ENCODE measurements at regions not wholly inside any gene's neighbourhood (a gene's known extent, or its start where the extent isn't known, plus 50 kb on each side); places are given as distances from the start of the nearest gene placed in this dataset.

DNA sequence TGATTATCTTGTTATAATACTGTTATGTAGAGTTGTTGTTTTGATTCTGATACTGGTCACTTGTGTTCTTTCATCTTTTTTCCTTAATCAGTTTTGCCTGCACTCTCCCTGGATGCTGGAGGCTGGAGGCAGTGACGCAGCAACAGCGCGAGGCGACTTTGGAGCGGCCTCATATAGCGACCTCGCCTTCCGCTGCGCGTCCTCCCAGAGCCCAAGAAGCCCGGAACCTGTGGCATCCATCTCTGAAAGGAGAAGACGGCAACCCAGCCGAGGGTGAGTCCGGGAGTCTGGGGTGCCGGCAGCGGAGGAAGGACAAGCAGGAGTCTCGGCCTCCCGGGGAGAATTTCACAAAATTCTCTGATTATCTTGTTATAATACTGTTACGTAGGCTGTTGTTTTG, 161.2 kb downstream of the ZNF33B start:
- no peak overlapping the region for H3K27ac ChIP-seq
- intact Hi-C loops (cut with DNase I; ENCODE audit: low total_unique reads): no loop called here
- peaks cover 0 to 11% of the 10 kb centered on the region in 2 donors for H3K27me3 ChIP-seq
- H3K4me3 ChIP-seq: no peak overlapping the region
- H3K4me1 ChIP-seq: no peaks in the 10 kb centered on the region
- no peaks in the 10 kb centered on the region for H3K9me3 ChIP-seq
- no peaks in the 10 kb centered on the region for H3K36me3 ChIP-seq
- no peak for DNase-seq
- TF ChIP-seq, protein P1, sequence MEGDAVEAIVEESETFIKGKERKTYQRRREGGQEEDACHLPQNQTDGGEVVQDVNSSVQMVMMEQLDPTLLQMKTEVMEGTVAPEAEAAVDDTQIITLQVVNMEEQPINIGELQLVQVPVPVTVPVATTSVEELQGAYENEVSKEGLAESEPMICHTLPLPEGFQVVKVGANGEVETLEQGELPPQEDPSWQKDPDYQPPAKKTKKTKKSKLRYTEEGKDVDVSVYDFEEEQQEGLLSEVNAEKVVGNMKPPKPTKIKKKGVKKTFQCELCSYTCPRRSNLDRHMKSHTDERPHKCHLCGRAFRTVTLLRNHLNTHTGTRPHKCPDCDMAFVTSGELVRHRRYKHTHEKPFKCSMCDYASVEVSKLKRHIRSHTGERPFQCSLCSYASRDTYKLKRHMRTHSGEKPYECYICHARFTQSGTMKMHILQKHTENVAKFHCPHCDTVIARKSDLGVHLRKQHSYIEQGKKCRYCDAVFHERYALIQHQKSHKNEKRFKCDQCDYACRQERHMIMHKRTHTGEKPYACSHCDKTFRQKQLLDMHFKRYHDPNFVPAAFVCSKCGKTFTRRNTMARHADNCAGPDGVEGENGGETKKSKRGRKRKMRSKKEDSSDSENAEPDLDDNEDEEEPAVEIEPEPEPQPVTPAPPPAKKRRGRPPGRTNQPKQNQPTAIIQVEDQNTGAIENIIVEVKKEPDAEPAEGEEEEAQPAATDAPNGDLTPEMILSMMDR (IDR thresholded peaks at IDR 0.05): no peak

DNA sequence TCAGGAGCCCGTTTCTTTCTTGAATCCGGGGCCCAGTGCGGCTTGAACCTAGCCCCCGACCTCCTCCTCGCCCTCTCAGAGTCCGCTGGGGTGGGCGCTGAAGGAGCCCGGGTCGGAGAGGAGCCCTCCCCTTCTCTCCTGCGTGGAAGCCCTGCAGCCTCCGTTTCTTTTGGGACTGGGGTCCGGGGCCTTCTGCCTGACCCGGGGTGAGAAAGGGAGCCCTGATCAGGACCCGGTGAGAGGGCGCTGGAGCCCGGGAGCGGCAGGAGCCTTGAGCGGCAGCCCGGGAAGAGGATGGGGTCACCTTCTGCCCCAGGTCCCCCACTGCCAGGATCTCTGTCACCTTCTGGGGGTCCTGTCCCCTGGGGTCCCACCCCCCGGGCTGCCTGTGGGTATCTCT, 162.3 kb downstream of the ZNF33B start:
- H3K9me3 ChIP-seq: no peaks in the 10 kb centered on the region
- no peak for DNase-seq
- TF ChIP-seq, protein P1 (IDR thresholded peaks at IDR 0.05): no peak
- H3K27ac ChIP-seq: peak overlapping the region in 1 of 2 donors; percentile 40
- H3K27me3 ChIP-seq: peaks cover 0 to 11% of the 10 kb centered on the region in 2 donors
- no peaks in the 10 kb centered on the region for H3K4me1 ChIP-seq
- no peaks in the 10 kb centered on the region for H3K36me3 ChIP-seq
- intact Hi-C loops (cut with DNase I; ENCODE audit: low total_unique reads): no loop called here
- peak overlapping the region; percentile 29 to 46 for H3K4me3 ChIP-seq

DNA sequence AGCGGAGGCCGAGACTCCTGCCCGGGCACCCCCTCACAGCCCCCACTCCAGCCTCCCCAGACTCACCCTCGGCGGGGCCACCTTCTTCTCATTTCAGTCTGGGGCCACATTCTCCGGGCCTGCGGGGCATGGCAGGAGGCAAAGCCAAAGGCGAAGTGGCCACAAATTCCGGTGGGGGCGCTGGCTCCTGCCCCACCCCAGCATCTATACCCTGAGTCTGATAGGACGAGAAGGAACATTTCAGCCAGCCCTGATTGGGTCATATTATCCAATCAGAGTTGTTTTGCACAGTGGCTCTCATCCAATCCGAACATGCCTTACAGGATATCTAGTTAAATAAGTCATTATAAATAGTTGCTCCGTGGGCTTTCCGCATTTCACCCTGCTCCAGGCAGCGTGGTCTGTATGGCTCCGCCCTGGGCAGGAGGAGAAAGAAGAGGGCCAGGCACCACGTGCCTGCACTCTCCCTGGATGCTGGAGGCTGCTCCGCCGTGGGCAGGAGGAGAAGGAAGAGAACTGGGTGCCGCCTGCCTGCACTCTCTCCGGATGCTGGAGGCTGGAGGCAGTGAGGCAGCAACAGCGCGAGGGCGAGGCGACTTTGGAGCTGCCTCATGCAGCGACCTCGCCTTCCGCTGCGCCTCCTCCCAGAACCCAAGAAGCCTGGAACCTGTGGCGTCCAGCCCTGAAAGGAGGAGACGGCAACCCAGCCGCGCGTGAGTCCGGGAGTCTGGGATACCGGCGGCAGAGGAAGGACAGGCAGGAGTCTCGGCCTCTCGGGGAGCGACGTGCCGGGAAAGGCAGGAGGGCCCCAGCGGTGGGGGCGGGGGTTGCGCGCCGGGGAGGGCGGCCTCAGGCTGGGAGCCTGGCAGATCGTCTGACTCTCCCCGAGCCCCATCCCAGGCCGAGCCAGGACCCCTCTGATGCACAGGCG, 162.9 kb downstream of the ZNF33B start:
- Histone ChIP-seq H3K4me3 (peak overlapping the region; percentile 29 to 46), H3K4me1 (no peaks in the 10 kb centered on the region), H3K9me3 (no peaks in the 10 kb centered on the region), H3K27me3 (peaks cover 0 to 11% of the 10 kb centered on the region in 2 donors), H3K36me3 (no peaks in the 10 kb centered on the region), H3K27ac (peak overlapping the region in 1 of 2 donors; percentile 40)
- intact Hi-C loops (cut with DNase I; ENCODE audit: low total_unique reads): no loop called here
- DNase-seq: no peak
- TF ChIP-seq, protein P1 (IDR thresholded peaks at IDR 0.05): no peak

DNA sequence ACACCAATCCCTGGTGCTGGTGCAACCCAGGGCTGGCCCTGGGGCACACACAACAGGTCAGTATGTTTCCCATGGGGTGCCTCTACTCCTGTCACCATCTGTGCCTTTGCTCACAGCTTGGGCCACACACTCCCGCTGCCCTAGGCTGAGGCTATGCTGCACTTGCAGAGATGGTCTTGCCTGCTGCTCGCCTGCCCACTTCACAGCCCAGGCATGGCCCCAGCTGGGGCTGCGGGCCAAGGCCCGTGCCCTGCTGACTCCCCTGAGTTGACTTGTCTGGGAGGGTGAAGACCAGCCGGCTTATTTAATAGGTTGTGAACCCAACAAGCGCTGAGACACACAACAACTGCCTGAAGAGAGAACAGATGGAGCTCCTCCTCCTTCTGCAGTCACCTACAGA, 184.1 kb downstream of the ZNF33B start:
- H3K27me3 ChIP-seq: no peaks in the 10 kb centered on the region
- intact Hi-C loops (cut with DNase I; ENCODE audit: low total_unique reads): no loop called here
- no peaks in the 10 kb centered on the region for H3K9me3 ChIP-seq
- no peak overlapping the region for H3K4me3 ChIP-seq
- H3K27ac ChIP-seq: no peak overlapping the region
- H3K36me3 ChIP-seq: no peaks in the 10 kb centered on the region
- no peak for DNase-seq
- no peaks in the 10 kb centered on the region for H3K4me1 ChIP-seq
- TF ChIP-seq, protein P1 (IDR thresholded peaks at IDR 0.05): no peak

DNA sequence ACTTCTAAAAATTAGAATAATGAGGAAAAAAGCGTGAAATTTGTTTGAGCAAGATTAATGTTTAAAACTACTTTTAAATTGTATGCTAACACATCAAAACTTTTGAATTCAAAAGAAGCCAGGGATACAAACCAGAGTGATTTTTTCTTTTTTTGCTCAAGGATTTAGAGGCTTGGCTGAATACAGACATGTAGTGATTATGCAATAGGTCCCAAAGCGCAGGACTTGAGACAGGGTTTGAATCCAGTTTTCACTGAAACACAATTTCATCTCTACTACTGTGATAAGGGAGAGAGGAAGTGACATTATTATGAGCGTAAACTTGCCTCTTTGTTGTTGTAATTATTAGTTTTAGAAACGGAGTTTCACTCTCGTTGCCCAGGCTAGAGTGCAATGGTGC, 207.3 kb downstream of the ZNF33B start:
- TF ChIP-seq, protein P1 (IDR thresholded peaks at IDR 0.05): no peak
- H3K4me1 ChIP-seq: no peaks in the 10 kb centered on the region
- no peak for DNase-seq
- intact Hi-C loops (cut with DNase I; ENCODE audit: low total_unique reads): no loop called here
- no peak overlapping the region for H3K4me3 ChIP-seq
- H3K36me3 ChIP-seq: no peaks in the 10 kb centered on the region
- H3K9me3 ChIP-seq: no peaks in the 10 kb centered on the region
- H3K27ac ChIP-seq: no peak overlapping the region
- no peaks in the 10 kb centered on the region for H3K27me3 ChIP-seq
